Spleen (tissue), 11 donors: ENCODE measurements at regions not wholly inside any gene's neighbourhood (a gene's known extent, or its start where the extent isn't known, plus 50 kb on each side); places are given as distances from the start of the nearest gene placed in this dataset.

Experiments
- DNase-seq: peaks from one replicate; pipeline ENCODE4 v3.0.0-alpha.2; 2020
- H3K27ac ChIP-seq, 8 donors: fragments of 200-600 bp; sonication (generic) in 7 of 8; 1 replicate in 4 of 8; 2 replicates in 4 of 8; pipeline versions ENCODE4 v1.5.0 to v1.8.0; 2016 to 2021; ENCODE audit warnings: inconsistent platforms in 4 of 8, mild to moderate bottlenecking in 4 of 8, moderate library complexity in 1 of 8
- H3K27me3 ChIP-seq, 7 donors: fragments of 200-600 bp; sonication (generic) in 6 of 7; replicated peaks in 1 of 7; 1 replicate in 4 of 7; 2 replicates in 3 of 7; pipeline versions ENCODE4 v1.5.0 to v1.8.0; 2016 to 2021; ENCODE audit warnings: inconsistent platforms in 3 of 7, mild to moderate bottlenecking in 1 of 7
- H3K36me3 ChIP-seq, 6 donors: fragments of 200-600 bp; sonication (generic) in 5 of 6; 1 replicate in 4 of 6; 2 replicates in 2 of 6; pipeline versions ENCODE4 v1.5.0 to v1.8.0; 2016 to 2021; ENCODE audit warnings: inconsistent platforms in 2 of 6
- H3K4me1 ChIP-seq, 6 donors: fragments of 200-600 bp; sonication (generic) in 5 of 6; 1 replicate in 3 of 6; 2 replicates in 3 of 6; pipeline versions ENCODE4 v1.5.0 to v1.8.0; 2016 to 2021; ENCODE audit warnings: inconsistent platforms in 3 of 6
- H3K4me3 ChIP-seq, 8 donors: fragments of 200-600 bp; sonication (generic) in 7 of 8; 1 replicate in 4 of 8; 2 replicates in 4 of 8; pipeline versions ENCODE4 v1.5.0 to v1.8.0; 2016 to 2021; ENCODE audit warnings: inconsistent platforms in 4 of 8, mild to moderate bottlenecking in 4 of 8, moderate library complexity in 2 of 8
- H3K9me3 ChIP-seq, 8 donors: fragments of 200-600 bp; sonication (generic) in 7 of 8; 1 replicate in 4 of 8; 2 replicates in 4 of 8; pipeline versions ENCODE4 v1.5.0 to v1.8.0; 2016 to 2021; ENCODE audit warnings: inconsistent platforms in 4 of 8
- POLR2A ChIP-seq, 3 donors: fragments of 450-650 bp; IDR thresholded peaks; one replicate each; pipeline ENCODE4 v1.5.1; 2017; ENCODE audit warnings: antibody characterized with exemption in 3 of 3, mild to moderate bottlenecking in 1 of 3
- POLR2AphosphoS5 ChIP-seq, 3 donors: sonication (generic); formaldehyde crosslinking; IDR thresholded peaks; one replicate each; pipeline ENCODE4 v1.5.1; 2017; ENCODE audit warnings: antibody characterized with exemption in 3 of 3
- WGBS, 5 donors: extraction: QIAGEN DNeasy Blood & Tissue Kit in 3 of 5; methylation state at CpG; one replicate each; pipeline versions ENCODE4 v1.1.5 to v1.1.7; 2013 to 2018; 5-methylcytosine and 5-hydroxymethylcytosine counted together
- intact Hi-C: fragments of 100-400 bp; cut with DNase I; formaldehyde crosslinking; loops from one replicate; pipeline ENCODE4 v1.15.0; 2023; ENCODE audit warnings: low total_unique reads
- TF ChIP-seq, protein P1 (sequence below), 11 experiments: fragments of 200-600 bp in 7 of 11; fragments of 450-650 bp in 4 of 11; sonication (generic) in 4 of 11; IDR thresholded peaks in 8 of 11; conservative IDR thresholded peaks in 3 of 11; 1 replicate in 7 of 11; 2 replicates in 4 of 11; pipeline versions ENCODE4 v1.4.0 to v1.8.0; 2016 to 2021; ENCODE audit warnings: antibody characterized with exemption in 11 of 11, inconsistent platforms in 4 of 11, mild to moderate bottlenecking in 1 of 11
- donor health status: healthy with polysubstance abuse.
- donor health status: DM: no; HTN: no; CAD: no; lungs with moderate emphysema.
- donor health status: DM: no; HTN: no; CAD: no.
- donor health status: Bipolar disorder and iron deficiency.
- donor health status: healthy.
- donor health status: DM: no; HTN: no; CAD: no.
- donor health status: DM: yes; HTN: yes; CAD: no.

DNA sequence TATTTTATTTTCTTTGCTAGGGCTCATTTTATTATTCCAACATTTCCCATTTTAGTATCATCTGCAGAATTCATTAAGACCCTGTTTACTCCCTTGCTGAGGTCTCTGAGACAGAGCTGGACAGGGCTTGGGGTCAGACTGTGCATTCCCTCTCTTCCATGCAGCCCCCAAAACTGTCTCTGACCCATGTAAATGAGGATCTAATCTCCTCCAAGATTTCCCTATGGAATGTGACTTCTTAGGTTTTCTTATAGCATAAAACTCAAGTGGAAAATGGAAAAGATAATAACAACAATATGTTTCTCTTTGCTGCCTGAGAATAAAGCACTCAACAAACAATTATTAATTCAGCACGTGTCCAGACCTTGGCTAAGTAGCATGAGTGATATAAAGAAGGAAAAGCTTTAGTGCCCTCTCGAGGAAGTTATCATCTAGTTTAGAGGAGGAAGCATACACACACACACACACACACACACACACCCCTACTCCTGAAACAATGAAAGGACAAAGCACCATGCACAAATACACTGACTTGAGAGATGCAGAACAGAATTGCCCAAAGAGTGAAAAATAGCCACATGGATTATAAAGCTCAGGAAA, 815.5 kb downstream of the BCKDHB start:
- no peaks in the 10 kb centered on the region for H3K27me3 ChIP-seq
- 9 to 26% (median 22%) methylated on average over 2 of the region's 2 CpGs for WGBS, 5 donors
- no peak overlapping the region for H3K4me3 ChIP-seq
- H3K27ac ChIP-seq, result no peak overlapping the region
- no peak for DNase-seq
- H3K4me1 ChIP-seq, result no peaks in the 10 kb centered on the region
- H3K36me3 ChIP-seq, result no peaks in the 10 kb centered on the region
- intact Hi-C loops, result no loop called here
- TF ChIP-seq POLR2A (IDR thresholded peaks at IDR 0.05), result no peak
- no peak for TF ChIP-seq POLR2AphosphoS5 (IDR thresholded peaks at IDR 0.05)
- TF ChIP-seq, protein P1, sequence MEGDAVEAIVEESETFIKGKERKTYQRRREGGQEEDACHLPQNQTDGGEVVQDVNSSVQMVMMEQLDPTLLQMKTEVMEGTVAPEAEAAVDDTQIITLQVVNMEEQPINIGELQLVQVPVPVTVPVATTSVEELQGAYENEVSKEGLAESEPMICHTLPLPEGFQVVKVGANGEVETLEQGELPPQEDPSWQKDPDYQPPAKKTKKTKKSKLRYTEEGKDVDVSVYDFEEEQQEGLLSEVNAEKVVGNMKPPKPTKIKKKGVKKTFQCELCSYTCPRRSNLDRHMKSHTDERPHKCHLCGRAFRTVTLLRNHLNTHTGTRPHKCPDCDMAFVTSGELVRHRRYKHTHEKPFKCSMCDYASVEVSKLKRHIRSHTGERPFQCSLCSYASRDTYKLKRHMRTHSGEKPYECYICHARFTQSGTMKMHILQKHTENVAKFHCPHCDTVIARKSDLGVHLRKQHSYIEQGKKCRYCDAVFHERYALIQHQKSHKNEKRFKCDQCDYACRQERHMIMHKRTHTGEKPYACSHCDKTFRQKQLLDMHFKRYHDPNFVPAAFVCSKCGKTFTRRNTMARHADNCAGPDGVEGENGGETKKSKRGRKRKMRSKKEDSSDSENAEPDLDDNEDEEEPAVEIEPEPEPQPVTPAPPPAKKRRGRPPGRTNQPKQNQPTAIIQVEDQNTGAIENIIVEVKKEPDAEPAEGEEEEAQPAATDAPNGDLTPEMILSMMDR (IDR thresholded peaks at IDR 0.05 in 8 of 11, conservative IDR thresholded peaks at IDR 0.05 in 3 of 11), result no peak
- H3K9me3 ChIP-seq, result peaks cover 0 to 11% (median 4%) of the 10 kb centered on the region in 8 donors

DNA sequence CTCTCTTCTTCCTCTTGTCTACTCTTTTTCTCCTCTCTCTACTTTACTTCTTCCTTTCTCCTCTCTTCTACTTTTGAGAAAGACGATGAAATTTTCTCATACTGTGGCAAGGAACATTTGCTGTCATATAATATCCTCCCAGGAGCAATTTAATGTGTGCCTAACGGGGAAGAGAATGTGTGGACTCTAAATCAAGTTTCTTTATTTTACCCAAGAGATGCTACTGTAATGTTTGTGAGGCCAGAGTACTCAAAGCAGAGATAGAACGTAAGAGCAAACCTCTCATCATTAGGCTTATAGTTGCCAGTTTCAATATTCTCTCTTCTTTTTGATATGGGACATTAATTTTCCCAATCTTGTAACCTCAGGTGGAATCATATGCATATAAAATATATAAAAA, 801.4 kb downstream of the BCKDHB start:
- H3K4me1 ChIP-seq, result no peaks in the 10 kb centered on the region
- intact Hi-C loops, result no loop called here
- DNase-seq, result no peak
- H3K27me3 ChIP-seq, result no peaks in the 10 kb centered on the region
- WGBS, 5 donors, result 71 to 81% (median 77%) methylated on average over 3 of the region's 3 CpGs
- peaks cover 0 to 4% (median 0%) of the 10 kb centered on the region in 8 donors for H3K9me3 ChIP-seq
- H3K36me3 ChIP-seq, result no peaks in the 10 kb centered on the region
- TF ChIP-seq POLR2AphosphoS5 (IDR thresholded peaks at IDR 0.05) (no peak), POLR2A (IDR thresholded peaks at IDR 0.05) (no peak)
- TF ChIP-seq, protein P1 (IDR thresholded peaks at IDR 0.05 in 8 of 11, conservative IDR thresholded peaks at IDR 0.05 in 3 of 11), result no peak
- no peak overlapping the region for H3K27ac ChIP-seq
- no peak overlapping the region for H3K4me3 ChIP-seq

DNA sequence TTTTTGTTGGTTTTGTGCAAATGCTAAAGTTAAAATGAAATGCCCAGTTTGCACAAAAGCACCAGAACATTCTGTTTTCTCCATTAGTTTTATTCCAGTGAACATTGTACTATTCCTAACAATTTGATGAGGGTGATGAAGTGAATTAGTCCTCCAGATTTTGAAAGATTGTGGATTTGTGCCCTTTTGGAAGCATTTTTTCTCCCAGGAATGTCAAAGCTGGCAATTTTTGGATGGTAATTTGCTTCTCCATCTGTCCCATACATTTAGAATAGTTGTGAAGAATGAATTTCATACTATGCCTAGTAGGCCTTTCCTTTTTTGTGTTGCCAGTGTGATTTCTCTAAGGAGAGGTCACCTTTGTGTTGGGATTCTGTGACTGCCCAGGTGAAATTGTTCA, 797.2 kb downstream of the BCKDHB start:
- Histone ChIP-seq H3K9me3 (peaks cover 0 to 31% (median 21%) of the 10 kb centered on the region in 8 donors), H3K27ac (no peak overlapping the region), H3K4me3 (no peak overlapping the region), H3K4me1 (no peaks in the 10 kb centered on the region), H3K36me3 (no peaks in the 10 kb centered on the region), H3K27me3 (no peaks in the 10 kb centered on the region)
- TF ChIP-seq, protein P1 (IDR thresholded peaks at IDR 0.05 in 8 of 11, conservative IDR thresholded peaks at IDR 0.05 in 3 of 11), result no peak
- TF ChIP-seq POLR2AphosphoS5 (IDR thresholded peaks at IDR 0.05) (no peak), POLR2A (IDR thresholded peaks at IDR 0.05) (no peak)
- intact Hi-C loops, result no loop called here
- DNase-seq, result no peak

DNA sequence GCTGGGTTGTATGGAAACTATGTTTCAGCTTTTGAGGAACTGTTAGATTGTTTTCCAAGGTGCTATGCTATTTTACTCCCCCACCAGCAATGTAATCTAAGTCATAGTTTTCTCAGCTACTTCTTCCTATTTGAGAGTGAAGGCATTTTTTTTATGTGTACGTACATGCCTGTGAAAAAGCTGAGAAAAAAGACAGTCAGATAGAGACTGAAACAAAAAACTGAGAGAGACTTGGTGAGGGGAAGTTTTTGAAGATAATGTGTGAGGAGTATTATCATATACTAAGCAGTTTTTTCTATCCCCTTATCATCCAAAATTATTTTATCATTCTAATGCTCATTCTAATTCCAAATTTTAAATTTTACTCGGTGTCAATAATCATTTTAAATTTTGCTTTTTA, 780.0 kb downstream of the BCKDHB start:
- intact Hi-C loops, result no loop called here
- no peak overlapping the region for H3K27ac ChIP-seq
- WGBS, 5 donors, result 61 to 82% (median 77%) methylated on average over 2 of the region's 2 CpGs
- no peaks in the 10 kb centered on the region for H3K27me3 ChIP-seq
- TF ChIP-seq POLR2AphosphoS5 (IDR thresholded peaks at IDR 0.05) (no peak), POLR2A (IDR thresholded peaks at IDR 0.05) (no peak)
- TF ChIP-seq, protein P1 (IDR thresholded peaks at IDR 0.05 in 8 of 11, conservative IDR thresholded peaks at IDR 0.05 in 3 of 11), result no peak
- H3K36me3 ChIP-seq, result no peaks in the 10 kb centered on the region
- DNase-seq, result no peak
- no peaks in the 10 kb centered on the region for H3K4me1 ChIP-seq
- H3K9me3 ChIP-seq, result no peaks in the 10 kb centered on the region
- no peak overlapping the region for H3K4me3 ChIP-seq
